Central memory CD4-positive, alpha-beta T cell (primary cell): ENCODE measurements at regions not wholly inside any gene's neighbourhood (a gene's known extent, or its start where the extent isn't known, plus 50 kb on each side); places are given as distances from the start of the nearest gene placed in this dataset.

Experiments used
- DNase-seq: peaks from one replicate; pipeline ENCODE4 v3.0.0; 2022

DNA sequence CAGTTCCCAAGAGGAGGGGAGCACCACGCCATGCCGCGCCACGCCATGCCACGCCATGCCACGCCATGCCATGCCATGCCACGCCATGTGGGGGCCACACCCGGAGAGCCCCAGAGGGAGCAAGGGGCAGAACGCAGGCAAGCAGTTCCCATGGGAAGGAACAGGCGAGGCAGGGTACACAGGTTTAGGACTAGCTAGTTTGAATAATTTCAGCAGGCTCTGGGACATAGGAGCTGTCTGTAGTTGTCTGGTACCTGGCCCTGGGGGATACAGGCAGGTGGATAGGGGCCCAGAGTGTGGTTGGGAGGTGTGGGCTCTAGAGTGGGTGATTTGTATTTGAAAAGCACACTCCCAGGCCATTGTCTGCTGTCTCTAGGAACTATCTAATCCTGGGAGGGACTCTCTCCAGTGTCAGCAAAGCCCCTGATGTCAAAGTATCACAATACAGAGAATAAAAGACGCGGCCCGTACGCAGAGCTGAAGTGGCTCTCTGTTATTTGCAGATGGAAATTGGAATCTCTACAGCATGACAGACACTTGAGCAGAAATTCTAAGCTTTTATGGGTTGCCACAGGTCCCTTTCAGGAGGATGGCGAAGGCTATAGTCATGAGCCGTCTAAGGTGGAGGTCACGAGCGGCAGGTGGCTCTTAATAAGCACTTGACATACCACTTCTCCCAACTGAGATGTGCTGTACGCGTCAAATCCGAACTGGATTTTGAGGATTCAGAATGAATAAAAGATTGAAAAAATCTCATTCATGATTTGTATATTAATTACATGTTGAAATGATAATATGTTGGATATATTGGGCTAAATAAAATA, 220.8 kb upstream of the TNRC6C start:
- DNase-seq, result no peak

DNA sequence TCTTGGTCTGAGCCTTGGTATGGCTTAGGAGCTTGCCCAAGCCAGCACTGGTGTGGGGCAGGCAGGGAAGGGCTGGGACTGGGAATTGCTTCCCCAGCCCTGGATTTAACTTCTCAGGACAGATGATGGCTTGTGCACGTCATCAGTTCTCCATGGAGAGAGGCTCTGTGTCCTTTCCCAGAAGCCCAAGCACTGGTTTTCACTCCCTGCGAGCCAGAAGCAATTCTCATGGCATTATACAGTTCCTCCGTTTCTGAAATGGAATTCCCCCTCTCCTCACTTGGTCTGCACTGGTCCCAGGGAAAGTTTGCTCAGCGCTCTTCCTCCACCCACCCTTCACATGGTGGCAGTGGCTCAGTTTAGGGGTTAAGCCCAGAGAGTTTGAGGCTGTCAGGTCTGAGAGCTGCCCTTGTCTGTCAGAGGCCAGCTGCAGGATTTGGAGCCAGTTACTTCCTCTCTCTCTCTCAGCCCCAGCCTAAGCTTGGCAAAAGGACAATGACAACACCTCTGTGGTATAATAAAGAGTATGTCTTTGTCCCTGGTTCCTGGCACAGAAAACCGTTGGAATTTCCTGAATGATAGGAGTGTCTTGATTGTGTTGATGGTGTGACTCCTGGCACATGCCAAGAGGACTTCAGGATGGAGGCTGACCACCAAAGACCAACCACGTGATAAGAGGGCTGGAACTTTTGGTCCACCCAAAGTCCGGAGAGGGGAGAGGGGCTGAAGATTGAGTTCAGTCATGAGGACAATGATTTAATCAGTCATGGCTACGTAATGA, 219.6 kb upstream of the TNRC6C start:
- DNase-seq, result no peak

DNA sequence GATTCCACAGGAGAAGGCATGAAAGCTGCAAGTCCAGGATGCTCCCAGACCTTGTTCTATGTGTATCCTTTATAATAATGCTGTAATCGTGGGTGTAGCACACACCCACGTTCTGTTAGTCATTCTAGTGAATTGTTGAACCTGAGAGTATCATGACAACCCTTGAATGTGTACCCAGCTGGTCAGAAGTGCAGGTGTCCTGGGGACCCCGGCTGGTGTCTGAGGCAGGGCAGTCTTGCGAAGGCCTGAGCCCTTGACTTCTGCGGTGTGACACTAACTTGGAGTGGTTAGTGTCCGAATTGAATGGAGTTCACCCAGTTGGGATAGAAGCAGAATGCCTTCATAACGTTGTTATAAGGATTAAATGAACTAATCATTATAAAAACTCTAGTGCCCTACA, 218.0 kb upstream of the TNRC6C start:
- DNase-seq, result no peak

DNA sequence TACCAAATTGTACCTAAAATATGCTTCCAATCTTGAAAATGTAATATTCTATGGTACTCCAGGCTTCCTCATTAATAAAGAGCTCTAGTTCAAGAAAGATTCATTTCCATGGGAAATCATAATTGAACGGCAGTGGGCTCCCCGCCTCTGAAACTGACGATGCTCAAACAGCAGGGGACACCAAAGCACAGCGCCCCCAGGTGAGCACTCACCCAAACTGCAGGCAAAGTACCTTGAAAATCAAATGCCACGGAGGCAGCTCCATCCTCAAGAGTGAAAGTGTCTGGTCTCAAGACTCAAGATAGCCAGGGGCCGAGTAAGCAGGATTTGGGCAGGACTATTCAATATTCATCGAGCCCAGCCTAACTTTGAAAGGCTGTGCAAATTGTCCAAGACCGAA, 217.4 kb upstream of the TNRC6C start:
- peak; percentile 18 for DNase-seq

DNA sequence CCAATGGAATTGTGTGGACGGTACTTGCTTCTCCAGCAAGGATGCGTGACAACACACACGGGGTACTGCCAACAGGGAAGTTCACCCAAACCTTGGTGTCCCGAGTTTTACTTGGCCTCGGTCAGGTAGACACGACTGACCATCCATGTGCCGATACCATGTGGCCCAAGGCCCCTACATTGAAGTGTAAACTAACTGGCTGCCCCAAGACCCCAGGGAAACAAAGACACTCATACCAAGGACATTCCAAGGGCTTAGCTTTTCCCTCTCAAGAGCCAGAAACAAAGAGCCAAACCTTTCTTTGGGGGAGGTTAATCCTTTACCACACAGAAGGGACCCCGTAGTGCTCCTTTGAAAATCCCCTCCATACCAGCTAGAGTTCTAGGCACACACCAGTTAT, 215.9 kb upstream of the TNRC6C start:
- DNase-seq, result no peak

DNA sequence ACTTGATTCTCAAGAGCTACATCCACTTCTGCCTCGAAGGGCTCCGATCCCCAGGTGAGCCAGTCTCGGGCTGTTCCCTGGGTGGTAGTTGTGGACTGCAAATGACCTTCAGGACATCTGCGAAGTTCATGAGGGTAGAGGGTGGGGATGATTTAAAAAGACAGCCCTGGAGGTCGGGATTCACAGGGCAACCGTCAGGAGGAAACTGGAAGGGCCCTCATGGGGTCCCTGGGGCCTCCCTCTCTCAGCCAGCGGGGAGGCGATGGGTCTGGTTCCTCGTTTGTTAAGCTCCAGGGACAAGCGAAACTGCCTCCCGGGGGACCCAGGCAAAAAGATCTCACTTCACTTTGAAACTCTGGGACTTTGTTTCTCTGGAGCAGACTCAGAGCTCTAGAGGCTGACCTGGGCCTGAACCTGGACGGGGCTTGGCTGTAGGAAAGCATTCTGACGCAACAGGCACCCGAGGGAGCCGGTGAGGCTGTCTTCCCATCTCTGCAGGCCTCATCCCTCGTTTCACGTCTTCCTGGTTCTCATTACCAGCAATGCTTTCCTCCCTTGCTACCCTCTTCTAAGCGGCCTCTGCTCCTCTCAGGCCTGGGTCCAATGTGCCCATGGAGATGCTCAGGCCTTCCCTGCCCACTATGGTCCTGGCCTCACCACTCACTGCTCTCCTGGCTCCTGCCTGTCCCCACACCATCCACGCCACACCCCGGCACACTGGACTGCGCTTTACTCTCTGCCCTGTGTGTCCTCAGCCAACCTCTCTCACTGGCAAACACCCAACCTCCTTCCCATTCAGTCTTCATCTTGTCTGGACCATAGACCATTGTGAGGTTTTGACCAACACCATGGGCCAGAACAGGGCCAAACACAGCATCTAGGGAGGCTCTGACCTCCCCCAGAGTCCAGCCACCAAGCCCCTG, 214.2 kb upstream of the TNRC6C start:
- DNase-seq, result no peak

DNA sequence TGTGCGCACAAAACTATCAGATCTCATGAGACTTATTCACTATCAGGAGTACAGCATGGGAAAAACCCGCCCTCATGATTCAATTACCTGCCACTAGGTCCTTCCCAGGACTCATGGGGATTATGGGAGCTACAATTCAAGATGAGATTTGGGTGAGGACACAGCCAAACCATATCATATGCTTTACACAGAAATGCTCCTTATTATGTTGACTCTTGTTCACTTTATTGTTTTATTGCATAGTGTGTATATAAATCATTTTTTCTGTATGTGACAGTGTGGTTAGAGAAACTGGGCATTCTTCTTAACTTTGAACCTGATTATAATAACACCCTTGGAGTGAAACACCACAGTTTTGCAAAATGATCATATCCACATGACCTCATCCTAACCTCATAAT, 212.8 kb upstream of the TNRC6C start:
- no peak for DNase-seq

DNA sequence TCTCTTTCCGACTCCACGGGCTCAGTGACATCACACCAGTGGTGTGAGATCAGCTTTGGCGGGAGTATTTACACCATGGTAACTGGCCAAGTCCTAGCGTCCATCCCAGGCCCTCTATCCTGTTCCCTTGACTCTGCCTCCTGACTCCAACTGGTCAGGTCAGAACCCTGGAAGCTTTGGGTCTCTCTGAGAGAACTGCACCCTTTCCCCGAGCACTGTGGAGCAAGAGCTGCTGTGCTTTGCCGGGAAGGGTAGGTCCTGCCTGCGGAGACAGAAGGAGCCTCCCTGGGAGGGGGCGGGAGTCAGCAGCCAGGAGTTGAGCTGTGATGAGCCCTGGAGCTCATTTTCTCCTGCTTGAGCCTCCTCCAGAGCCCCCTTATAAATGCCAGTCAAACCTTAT, 212.1 kb upstream of the TNRC6C start:
- DNase-seq, result no peak

DNA sequence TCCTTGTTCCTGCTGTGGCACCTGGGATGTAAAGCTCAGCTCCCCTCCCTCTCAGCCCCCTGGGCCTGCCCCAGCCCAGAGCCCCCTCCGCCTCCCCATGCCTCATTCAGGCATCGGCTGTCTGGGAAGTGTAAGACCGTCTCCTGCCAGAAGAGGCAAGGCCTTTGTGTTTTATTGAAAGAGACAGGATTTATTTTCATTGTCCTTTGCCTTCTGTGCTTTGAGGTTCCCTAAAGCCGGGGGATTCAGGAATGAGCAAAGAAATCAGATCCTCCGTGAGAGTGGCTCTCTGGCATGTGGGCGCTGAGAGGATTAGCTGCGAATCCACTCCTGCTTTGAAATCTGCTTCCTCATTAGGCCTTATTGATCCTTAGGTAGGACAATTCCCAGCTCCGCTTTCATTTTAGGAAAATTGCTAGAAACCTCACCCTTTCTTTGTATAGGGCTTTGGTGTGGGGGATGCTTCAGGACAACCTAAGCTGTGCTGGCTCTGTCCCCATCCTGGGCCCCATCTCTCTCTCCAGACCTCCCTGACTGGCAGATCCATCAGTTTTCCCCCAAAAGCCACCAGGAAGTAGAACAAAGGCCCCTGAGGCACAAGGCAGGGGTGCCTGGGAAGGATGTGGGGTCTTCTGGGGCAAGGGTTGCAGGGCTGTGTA, 211.5 kb upstream of the TNRC6C start:
- no peak for DNase-seq

DNA sequence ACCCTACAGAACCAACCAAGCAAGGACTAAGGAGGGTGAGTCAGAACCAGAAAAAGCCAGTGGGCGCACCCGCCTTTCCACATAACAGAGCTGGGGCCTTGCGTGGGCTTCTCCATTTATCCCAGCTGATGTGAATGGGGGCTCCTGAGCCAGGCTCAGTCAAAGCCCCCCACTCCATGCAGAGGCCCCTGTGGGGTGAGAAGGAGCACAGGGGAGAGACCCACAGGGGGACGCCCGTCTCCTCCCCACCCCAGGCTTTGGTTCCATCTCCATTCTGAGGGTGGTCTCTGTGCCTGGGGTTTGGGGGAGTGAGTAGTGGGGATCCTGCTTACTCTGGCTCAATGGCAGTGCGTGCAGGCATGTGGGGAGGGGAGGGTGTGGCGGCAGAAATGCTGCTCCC, 210.1 kb upstream of the TNRC6C start:
- DNase-seq, result no peak

DNA sequence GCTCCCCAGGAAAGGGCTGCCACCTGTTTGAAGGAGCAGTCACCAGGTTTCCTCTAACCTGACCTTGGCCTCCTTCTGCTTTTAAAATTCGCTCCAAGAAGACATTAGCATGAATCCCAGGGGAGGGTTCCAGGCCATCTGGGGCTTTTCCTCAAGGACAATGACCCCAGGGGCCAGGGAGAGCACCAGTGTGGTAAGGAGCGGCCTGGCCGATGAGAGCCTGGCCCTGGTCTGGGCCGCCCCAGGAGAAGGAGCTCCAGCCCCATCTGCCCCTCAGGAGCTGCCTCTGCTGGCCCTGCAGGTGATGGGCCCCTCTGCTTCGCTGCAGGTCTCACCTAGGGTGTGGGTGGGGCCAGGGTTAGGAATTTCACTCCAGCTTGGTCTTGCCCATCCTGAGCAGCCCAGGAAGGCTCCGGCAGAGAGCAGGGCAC, 209.2 kb upstream of the TNRC6C start:
- DNase-seq, result no peak

DNA sequence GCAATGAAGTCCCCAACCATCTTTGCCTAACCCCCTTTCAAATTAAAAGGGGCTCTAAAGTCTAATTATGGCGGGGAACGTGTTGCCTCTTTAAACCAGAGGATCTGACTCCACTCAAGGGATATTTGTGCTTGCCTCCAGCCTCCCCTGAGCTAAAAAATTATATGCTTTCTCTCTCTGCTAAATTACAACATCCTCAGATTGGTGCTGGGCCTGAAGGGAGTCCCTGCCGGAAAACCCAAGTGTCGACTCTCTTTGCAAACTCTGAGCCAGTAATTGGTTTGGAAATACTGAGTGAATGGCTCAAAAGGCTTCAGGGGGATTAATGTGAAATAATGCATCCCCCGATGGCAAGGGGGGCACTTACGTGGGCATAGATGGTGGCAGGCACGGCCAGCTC, 208.5 kb upstream of the TNRC6C start:
- DNase-seq, result no peak

DNA sequence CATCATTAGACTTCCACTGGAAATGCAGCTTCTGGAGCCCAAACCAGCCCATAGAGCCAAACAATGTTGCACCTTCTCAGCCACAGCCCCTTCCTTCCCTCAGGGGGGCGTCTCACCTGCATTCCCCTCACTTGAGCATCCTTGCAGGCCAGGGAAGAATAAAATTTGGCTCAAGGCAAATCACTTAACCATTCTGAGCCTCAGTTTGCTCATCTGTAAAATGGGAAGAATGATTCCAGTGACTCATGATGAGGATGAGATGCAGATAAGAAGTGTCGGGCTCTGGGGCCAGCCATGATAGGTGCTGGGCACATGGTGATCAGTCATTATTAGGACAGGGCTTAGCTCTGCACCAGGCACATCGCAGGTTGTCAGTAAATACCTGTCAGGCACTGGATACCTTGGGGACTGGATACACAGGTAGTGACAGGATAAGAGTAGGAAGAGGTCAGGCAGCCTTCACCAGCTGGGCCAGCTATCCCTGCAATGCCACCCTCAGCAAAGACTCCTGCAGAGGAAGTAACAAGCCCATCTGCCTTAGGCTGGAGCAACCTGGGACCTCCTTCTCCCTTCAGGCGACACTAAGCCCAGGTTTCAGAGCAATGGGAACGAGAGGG, 208.0 kb upstream of the TNRC6C start:
- no peak for DNase-seq

DNA sequence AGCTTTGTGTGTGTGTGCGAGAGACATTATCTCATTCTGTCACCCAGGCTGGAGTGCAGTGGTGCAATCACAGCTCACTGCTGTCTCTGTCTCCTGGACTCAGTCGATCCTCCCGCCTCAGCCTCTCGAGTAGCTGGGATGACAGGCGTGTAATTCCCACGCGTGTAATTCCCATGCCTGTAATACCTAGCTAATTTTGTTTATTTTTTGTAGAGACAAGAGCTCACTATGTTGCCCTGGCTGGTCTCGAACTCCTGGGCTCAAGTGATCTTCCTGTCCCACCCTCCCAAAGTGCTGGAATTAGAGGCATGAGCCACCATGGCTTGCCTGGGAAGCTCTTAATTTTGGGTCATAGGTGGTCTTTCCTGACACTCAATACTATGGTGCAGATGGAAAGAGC, 205.3 kb upstream of the TNRC6C start:
- no peak for DNase-seq

DNA sequence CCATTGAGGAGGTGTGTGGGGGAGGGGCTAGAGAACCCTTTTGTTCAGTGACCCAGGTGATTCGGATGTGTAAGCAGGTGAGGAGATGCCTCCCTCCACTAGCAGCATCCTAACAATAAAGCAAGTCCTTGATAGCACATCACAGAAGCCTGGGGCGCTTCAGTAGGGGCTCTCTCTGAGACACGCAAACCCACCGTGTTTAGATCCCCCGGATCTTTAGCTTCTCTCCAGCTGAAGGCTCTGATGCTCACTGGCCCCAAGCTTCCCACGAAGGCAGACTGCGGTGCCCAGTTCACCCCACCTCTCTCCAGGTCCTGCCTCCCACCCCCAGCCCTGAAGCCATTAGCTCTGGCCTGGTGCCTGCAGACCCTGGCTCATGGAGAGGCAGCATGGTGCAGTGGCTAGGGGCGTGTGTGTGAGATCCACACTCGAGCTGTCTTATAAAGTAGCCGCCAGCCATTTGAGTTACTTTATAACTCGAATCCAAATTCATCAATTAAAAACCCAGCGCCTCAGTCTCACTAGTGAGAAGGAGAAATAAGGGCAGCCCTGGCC, 204.7 kb upstream of the TNRC6C start:
- DNase-seq, result no peak

DNA sequence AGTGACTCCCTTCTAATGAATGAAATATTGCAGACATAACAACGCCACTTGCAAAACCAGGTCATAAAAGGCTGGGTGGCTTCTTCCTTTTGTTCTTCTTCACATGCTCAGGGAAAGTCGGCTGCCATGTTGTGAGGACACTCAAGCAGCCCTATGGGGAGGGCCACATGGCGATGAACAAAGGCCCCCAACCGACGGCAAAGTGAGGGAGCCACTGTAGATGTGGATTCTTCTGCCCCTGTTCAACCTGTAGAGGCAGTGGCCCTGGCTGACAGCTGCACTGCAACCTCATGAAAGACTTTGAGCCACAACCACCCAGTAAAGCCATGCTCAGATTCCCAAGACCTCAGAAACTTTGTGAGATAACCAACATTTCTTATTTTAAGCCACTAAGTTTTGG, 203.5 kb upstream of the TNRC6C start:
- no peak for DNase-seq

DNA sequence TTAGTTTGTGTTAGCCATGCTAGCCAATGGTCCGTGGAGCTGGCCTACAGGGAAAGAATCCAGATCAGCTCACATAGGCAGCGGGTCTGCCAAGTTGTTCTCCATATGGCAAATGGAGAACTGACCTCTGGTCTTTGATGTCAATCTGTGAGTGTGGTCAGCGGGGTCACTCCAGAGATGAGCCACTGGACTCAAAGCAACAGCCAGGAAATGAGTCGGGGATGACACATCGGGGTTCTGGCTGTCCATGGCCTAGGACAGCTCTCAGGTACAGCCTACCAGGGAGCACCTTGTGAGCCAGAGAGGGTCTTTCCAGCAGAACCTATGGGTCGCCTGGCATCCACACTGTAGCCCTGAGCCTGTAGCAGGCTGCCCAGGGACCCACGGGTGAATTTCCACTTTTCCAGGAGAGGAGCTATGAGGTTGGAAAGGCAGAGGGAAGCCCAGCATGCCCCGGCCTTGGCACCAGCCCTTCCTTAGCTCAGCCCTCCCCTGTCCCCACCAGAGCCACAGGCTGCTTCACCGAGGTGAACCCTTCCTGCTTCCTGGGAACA, 203.0 kb upstream of the TNRC6C start:
- DNase-seq, result no peak

DNA sequence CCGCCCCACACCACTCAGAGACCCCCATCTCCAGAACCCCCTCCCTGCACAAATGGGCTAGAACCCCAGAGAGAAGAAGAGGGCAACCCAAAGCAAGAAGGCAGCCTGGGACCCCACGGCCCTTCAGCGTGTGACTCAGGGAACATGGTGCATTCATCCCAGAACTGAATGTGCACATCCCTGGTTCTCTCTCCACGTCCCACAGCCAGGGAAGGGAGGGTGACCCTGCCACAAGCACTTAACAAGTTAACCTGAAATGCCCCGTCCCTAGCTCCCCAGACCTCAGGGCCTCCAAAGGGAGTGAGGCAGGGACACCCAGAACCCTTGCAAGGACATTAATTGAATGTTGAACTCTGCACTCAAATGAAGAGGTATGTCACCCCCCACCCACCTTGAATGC, 202.5 kb upstream of the TNRC6C start:
- no peak for DNase-seq

DNA sequence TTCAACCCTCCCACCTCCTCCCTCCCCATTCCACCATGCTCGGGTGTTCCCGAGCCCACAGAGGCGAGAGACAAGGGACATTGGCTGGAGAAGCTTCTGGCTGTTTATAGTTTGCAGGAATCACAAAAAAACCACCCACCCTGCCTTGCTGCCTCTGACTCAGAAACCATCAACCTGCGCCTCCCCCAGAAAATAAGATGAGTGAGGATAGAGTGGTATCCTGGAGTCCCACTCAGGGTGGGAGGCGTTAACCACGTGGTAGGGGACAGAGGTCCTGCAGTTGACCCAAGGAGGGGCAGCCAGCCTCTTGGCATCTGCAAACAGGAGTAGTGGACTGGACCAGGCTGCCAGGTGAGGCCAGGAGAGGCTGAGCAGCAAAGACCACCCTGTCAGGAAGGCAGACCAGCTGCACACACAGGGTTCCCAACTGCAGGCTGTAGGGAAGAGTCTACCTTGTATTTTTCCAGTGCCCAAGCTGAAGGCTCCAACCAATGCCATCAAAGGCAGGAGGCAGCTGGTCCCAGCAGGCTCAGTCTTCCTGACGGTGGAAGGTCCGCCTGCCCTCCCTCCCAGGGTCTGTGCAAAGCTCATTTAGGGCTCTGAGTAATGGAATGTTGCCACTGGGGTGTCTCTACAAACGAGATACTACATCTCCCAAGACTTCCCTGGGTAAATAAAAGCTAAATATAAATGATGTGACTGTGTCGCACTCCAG, 201.5 kb upstream of the TNRC6C start:
- no peak for DNase-seq

DNA sequence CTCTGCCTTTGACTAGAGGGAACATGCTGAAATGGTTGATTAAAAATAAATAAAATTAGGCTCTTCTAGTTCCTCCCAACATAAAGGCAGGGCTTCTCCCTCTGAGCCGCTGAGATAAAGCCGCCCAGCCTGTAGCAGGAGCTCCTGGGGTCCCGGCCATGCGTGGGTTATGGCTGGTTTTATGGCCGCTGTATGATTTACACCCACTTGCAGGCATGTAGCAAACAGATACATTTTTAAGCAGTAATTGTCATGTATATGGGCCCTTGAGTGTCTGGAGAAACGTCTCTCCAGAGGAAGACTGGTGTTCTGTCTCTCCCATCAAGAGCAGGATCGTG, 201.0 kb upstream of the TNRC6C start:
- DNase-seq, result no peak

DNA sequence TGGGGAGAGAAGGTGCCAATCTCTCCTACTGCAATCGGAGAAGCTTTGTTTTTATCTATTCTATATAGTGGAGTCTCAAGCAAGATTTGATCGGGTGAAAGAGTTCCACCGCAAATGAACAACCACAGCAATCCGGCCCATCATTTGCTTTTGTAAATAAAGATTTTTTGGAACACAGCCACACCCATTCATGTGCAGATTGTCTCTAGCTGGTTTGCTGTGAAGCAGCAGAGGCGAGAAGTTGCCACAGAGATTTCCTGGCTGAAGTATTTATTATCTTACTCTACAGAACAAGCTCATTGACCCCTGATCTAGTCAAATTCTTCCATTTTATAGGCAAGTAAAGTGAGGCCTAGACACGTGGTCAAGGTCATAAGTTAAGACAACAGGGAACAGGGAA, 195.5 kb upstream of the TNRC6C start:
- no peak for DNase-seq
